ENCODE measurements at regions not wholly inside any gene's neighbourhood (a gene's known extent, or its start where the extent isn't known, plus 50 kb on each side); places are given as distances from the start of the nearest gene placed in this dataset.

DNA sequence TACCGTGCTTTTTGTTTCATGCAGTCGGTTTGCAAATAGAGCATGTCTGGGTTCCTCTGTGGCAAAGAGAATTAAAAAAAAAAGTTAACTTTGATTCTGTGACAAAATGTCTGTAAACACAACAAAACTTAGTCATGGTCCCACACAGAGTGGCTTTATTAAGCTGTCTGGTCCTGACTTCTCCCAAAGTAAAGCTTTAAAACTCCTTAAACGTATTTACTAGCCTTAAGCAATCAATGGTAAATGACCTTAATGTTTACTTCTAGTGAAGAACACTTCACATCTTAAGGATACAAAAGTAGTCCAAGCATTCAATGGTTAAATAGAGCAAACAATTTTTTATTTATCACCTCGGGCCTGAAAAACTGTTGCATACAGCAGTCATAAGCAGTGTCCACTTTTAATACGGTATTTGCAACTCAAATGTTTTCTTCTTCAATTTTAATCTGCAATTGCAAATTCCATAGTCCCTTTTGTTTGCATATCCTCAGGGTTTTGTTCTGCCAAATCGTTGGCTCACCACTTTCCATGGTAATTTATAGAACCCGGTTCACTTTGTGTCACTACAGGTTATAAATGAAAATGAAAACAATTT, 453.0 kb upstream of the MIS18BP1 start:
- POLR2A ChIA-PET: no interaction called here
- Histone ChIP-seq H3K9me3 (replicated peaks; ENCODE audit: control insufficient read depth, insufficient read depth, low read depth, low read length) (no peaks in the 10 kb centered on the region), H3K4me1 (replicated peaks in 1 of 2; ENCODE audit: control insufficient read depth in 2 of 2, insufficient read depth in 2 of 2, low read length in 2 of 2) (no peaks in the 10 kb centered on the region), H3K9me1 (ENCODE audit: control insufficient read depth, insufficient read depth, low read length) (no peaks in the 10 kb centered on the region), H3K4me3 (no peak overlapping the region), H3K9ac (ENCODE audit: insufficient read depth in 1 of 2, low read depth in 2 of 2, low read length in 2 of 2) (no peak overlapping the region), H4K20me1 (replicated peaks; ENCODE audit: control insufficient read depth, insufficient read depth, low read length) (no peaks in the 10 kb centered on the region), H3K36me3 (ENCODE audit: control insufficient read depth, insufficient read depth, low read length) (no peaks in the 10 kb centered on the region), H3K4me2 (ENCODE audit: insufficient read depth, low read length) (no peak overlapping the region), H2AFZ (ENCODE audit: low read depth, low read length) (no peak overlapping the region), H3K27me3 (ENCODE audit: control insufficient read depth in 2 of 2, insufficient read depth in 2 of 2, low read length in 2 of 2) (no peaks in the 10 kb centered on the region), H3K27ac (ENCODE audit: extremely low read depth, low read depth, low read length) (no peak overlapping the region), H3K79me2 (ENCODE audit: control insufficient read depth, insufficient read depth, low read length) (no peaks in the 10 kb centered on the region)
- WGBS (ENCODE audit: insufficient coverage, low coverage, missing lambda C conversion rate): 0% methylated on average over 7 of the region's 7 CpGs
- no peak for ATAC-seq
- intact Hi-C loops (cut with micrococcal nuclease): no loop called here
- CTCF ChIA-PET (ENCODE audit: low intra/inter-chr PET ratio): no interaction called here
- no TSS peak for BruUV-seq (replicated peaks)
- no peak for FAIRE-seq
- TF ChIP-seq ILF3 (IDR thresholded peaks at IDR 0.05; ENCODE audit: borderline replicate concordance): no peak
- TF ChIP-seq, protein P1, sequence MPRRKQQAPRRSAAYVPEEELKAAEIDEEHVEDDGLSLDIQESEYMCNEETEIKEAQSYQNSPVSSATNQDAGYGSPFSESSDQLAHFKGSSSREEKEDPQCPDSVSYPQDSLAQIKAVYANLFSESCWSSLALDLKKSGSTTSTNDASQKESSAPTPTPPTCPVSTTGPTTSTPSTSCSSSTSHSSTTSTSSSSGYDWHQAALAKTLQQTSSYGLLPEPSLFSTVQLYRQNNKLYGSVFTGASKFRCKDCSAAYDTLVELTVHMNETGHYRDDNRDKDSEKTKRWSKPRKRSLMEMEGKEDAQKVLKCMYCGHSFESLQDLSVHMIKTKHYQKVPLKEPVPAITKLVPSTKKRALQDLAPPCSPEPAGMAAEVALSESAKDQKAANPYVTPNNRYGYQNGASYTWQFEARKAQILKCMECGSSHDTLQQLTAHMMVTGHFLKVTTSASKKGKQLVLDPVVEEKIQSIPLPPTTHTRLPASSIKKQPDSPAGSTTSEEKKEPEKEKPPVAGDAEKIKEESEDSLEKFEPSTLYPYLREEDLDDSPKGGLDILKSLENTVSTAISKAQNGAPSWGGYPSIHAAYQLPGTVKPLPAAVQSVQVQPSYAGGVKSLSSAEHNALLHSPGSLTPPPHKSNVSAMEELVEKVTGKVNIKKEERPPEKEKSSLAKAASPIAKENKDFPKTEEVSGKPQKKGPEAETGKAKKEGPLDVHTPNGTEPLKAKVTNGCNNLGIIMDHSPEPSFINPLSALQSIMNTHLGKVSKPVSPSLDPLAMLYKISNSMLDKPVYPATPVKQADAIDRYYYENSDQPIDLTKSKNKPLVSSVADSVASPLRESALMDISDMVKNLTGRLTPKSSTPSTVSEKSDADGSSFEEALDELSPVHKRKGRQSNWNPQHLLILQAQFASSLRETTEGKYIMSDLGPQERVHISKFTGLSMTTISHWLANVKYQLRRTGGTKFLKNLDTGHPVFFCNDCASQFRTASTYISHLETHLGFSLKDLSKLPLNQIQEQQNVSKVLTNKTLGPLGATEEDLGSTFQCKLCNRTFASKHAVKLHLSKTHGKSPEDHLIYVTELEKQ (CRISPR knock-in tag; IDR thresholded peaks at IDR 0.05): no peak
- in situ Hi-C loops (cut with MboI): no loop called here
- DNase-seq (ENCODE audit: extremely low read depth in 1 of 4, low spot score in 3 of 4): no peak
